HG03159 (cell line): ENCODE measurements at regions not wholly inside any gene's neighbourhood (a gene's known extent, or its start where the extent isn't known, plus 50 kb on each side); places are given as distances from the start of the nearest gene placed in this dataset.
"Not testable (repeated sequence)": the region's sequence is repeated elsewhere in the genome, so short reads cannot be mapped to it uniquely, and the experiment has no call there.

Experiments used
- ATAC-seq: cut with Tn5 transposase; IDR thresholded peaks from one replicate; pipeline ENCODE4 v1.9.1; 2021; ENCODE audit warnings: mild to moderate bottlenecking, moderate library complexity; ENCODE audit not compliant: unreplicated experiment

- no peak for ATAC-seq
Measured at GRCh38 chr1:60950224-60951063, 131.9 kb upstream of the NFIA start.

DNA sequence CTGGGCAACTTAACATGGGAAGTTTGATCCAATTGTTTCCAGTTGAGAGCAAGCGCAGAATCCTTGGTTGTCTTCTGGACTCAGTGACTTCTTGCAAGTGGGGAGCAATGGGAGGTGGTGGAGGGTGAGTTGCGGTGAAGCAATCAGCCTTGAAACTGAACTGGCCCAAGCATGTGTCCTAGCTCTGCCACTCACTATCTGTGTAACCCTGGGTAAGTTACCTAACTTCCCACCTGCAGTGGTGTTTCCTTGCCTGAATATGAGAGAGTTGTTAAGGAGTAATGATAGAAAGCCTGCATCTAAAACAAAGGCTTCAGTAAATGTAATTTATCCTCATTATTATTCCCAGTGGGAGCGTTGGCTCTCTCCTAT is 132.5 kb upstream of the NFIA start:
- no peak for ATAC-seq

DNA sequence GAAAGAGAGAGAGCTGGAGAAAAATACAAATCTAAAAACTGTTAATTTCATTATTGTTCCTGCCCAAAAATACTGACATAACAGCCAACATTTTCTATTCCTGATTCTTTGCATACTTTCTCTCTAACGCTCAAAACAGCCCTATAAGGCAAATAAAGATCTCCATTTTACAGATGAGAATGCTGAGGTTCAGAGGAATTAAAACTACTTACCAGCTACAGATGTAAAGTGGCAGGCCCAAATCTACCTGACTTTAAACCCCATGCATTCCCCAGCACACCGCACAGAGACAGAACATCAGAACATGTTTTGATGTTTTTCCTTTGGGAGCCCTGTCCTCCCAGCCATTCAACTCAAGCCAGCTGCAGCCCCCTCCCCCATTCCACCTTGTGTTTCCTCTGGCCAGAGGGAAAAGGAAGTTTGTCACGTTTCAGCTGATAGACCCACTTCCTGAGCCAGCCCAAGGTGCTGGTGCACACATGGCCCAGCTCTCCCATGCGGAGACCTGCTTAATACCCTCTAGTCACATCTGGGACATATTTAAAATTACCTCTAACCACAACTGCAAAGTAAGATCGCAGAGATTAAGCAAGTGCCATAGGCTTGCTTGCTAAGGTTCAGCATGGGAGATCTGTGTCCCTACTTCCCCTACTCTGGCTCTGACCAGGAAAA is 133.1 kb upstream of the NFIA start:
- ATAC-seq, result no peak

GRCh38 chr1:60948486-60948885 is 133.9 kb upstream of the NFIA start:
- no peak for ATAC-seq

DNA sequence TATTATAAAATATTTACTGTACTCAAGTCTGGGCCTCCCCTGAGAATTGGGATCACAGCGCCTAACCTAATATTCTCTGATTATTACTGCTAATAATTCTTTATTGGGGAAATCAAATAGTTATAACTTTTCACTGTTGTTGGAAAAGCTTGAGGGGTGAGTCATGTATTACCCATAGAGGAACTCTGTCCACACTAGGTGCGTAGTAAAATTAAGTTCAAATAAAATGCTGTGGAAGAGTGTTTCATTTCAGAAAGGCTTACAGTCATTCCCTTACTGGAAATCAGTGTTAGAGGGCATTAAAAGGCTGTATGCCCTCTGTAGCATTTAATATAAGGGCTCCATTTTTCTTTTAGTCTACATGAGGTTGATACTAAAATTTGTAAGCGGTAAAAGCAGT is 135.0 kb upstream of the NFIA start:
- ATAC-seq, result no peak

GRCh38 chr1:60942896-60943638 is 139.3 kb upstream of the NFIA start:
- ATAC-seq, result peak; percentile 75

DNA sequence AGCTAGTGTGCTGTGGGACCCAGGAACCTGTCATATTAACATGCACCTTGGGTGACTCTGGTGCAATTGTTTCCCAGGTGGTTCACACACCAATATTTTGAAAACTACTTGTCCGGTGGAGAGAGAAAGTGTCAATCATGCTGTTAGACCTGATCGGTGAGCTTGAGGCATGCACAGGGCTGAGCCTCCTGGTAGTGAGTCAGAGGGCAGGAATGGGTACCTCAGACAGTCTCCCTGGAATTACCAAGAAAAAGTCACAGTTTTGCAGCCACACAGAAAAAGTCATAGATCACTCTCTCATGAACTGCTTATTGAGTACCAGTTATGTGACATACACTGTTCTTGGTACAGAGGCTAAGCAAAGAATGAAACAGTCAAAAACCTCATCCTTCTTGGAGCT is 140.1 kb upstream of the NFIA start:
- ATAC-seq, result no peak

- ATAC-seq, result not testable (repeated sequence)
Measured at GRCh38 chr1:60940685-60941084, 141.7 kb upstream of the NFIA start.

DNA sequence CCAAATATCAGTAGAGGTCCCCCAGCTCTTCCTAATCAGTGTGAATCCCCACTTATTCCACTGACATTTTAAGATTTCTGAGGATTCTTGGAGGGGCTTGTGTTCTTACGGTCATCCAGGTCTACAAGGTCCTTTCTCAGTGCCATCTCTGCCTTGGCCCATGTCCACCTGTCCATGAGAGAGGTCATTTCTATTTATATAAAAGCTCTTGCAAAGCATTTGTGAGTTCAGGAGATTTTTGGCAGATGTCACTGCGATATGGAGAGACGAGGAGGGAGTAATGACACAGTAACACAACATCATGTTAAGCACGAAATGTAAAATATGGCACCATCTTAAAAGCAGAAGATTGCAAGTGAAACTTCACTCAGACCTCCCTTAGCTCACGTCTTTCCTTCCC is 144.6 kb upstream of the NFIA start:
- ATAC-seq, result no peak

GRCh38 chr1:60936591-60937342 is 145.6 kb upstream of the NFIA start:
- no peak for ATAC-seq

- ATAC-seq, result no peak
Measured at GRCh38 chr1:60936163-60936562, 146.2 kb upstream of the NFIA start.

- no peak for ATAC-seq
Measured at GRCh38 chr1:60935599-60936110, 146.7 kb upstream of the NFIA start.

DNA sequence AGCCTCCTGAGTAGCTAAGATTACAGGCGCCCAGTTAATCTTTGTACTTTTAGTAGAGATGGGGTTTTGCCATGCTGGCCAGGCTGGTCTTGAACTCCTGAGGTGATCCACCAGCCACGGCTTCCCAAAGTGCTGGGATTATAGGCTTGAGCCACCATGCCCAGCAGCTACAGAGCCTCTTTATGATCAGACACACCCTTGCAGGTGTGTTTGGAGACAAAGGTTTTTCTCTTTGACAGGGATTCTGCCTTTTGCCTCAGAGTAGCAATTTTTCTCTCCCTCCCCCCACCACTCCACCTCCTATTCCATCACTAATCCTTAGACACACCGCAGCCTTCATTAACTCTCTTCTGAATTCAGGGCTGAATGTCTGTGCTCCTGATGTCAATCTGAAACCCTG is 152.2 kb upstream of the NFIA start:
- no peak for ATAC-seq

DNA sequence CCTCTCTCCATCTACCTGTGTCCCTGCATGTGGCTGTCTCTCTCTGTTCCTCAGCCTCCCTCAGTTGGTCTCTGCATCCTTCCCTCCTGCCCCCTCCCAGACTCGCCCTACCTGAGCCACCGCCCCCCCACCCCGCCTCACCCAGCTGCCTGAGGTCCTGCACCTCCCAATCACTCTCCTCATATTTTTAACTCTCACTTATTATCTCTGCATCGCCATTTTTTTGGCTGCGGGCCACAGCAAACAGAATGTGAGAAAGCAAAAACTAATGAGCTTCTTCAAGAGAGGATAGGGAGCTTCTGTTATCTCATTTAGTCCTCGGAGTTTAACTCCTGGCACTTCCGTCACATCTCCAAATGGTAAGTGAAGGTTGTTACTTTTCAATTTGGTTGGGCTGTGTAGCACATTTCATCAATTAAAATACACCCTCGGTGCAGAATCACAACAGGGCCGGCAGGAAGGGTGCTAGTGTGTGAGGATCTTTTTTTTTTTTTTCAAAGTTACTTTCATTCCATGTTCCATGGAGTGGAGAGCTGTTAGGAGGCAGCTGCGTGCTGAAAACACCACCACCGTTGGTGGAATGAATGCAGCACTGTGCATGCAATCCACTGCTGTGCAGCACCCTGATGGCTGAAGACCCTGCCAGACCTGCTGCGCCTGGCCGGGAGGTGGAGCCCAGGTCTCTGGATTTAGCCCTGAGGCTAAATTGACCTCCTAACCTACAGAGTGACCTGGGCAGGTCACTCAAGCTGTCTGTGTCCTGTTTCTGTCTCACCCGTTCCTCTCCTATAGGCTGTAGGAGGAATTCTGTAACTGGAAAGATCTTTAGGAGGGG is 157.2 kb upstream of the NFIA start:
- no peak for ATAC-seq

- no peak for ATAC-seq
Measured at GRCh38 chr1:60924165-60924564, 158.2 kb upstream of the NFIA start.

DNA sequence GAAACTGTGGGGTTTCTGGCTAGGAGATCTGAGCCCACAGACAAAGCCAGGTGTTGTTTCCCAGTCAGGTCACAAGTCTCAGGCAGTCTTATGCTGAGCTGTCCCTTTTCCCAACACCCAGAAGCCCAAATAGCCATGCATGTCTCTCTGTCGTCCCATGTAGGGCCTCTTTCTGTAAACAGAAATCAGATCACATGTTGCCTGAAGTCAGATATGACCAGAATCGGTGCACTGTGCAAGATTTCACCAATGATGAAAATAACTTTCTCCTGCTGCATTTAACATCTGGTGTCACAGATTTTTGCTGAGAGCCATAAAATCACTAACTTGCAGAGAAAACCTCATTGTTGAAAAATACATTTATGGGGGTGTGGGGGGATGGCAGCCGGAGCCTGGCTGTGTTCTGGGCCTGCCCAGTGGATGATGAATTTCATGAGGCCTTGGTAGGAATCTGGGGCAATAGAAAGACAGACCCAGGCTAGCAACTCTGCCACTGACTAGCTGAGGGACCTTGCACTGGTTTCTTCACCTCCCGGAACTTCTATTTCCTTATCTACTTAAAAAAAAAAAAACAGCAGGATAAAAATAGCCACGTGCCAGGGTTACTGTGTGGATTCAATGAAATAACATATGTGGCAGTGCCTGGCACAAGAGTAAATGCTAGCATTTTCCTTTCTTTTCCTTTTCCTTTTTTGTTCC is 158.8 kb upstream of the NFIA start:
- no peak for ATAC-seq

- ATAC-seq, result no peak
Measured at GRCh38 chr1:60922304-60922703, 160.1 kb upstream of the NFIA start.

- ATAC-seq, result no peak
Measured at GRCh38 chr1:60921175-60921574, 161.2 kb upstream of the NFIA start.

DNA sequence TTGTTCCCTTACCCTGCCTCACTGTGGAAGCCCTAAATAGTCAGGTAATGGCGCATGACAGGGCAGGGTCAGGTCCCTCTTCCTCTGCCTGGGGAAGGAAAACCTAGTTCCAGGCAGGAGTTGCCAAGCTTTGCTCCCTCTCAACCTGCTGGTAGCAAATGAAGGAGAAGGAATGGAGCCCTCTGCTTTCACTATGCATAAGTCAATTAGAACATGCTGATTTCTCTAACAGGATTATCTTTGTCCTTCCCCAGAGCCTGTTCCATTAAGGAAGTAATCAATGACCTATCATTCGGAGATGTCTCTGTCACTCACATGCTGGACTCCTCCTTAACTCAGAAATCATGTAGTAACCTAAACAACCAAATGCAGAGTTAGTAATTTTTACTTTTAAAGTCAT is 161.8 kb upstream of the NFIA start:
- no peak for ATAC-seq
